Ramos (cell line): ENCODE measurements at regions not wholly inside any gene's neighbourhood (a gene's known extent, or its start where the extent isn't known, plus 50 kb on each side); places are given as distances from the start of the nearest gene placed in this dataset.

Experiments used
- in situ Hi-C: fragments of 300-500 bp; cut with MboI; formaldehyde crosslinking; loops from one replicate; pipeline ENCODE4 v1.14.3; 2022; ENCODE audit warnings: low sequenced_read_pairs; ENCODE audit not compliant: unreplicated experiment

GRCh38 chr2:220144411-220144810, 517.0 kb downstream of the SLC4A3 start:
- in situ Hi-C loops: no loop called here

GRCh38 chr2:220147161-220148038, 520.0 kb downstream of the SLC4A3 start:
- in situ Hi-C loops: no loop called here

GRCh38 chr2:220148471-220149248, 521.2 kb downstream of the SLC4A3 start:
- in situ Hi-C loops: no loop called here

- in situ Hi-C loops: no loop called here
These were observed 523.9 kb downstream of the SLC4A3 start for GRCh38 chr2:220151341-220151740.

GRCh38 chr2:220152281-220152935, 525.0 kb downstream of the SLC4A3 start:
- in situ Hi-C loops: no loop called here

- in situ Hi-C loops: no loop called here
These were observed 525.7 kb downstream of the SLC4A3 start for GRCh38 chr2:220153118-220153517.

GRCh38 chr2:220154304-220154703, 526.9 kb downstream of the SLC4A3 start:
- in situ Hi-C loops: no loop called here

- in situ Hi-C loops: no loop called here
These were observed 529.9 kb downstream of the SLC4A3 start for GRCh38 chr2:220157312-220157711.

GRCh38 chr2:220159738-220160137, 532.3 kb downstream of the SLC4A3 start:
- in situ Hi-C loops: no loop called here

- in situ Hi-C loops: no loop called here
These were observed 534.9 kb downstream of the SLC4A3 start for GRCh38 chr2:220162320-220162719.

GRCh38 chr2:220163486-220163885, 536.1 kb downstream of the SLC4A3 start:
- in situ Hi-C loops: no loop called here

- in situ Hi-C loops: no loop called here
These were observed 538.0 kb downstream of the SLC4A3 start for GRCh38 chr2:220165401-220165800.

- in situ Hi-C loops: no loop called here
These were observed 539.2 kb downstream of the SLC4A3 start for GRCh38 chr2:220166616-220167015.

GRCh38 chr2:220167956-220168355, 540.5 kb downstream of the SLC4A3 start:
- in situ Hi-C loops: no loop called here

GRCh38 chr2:220168891-220169546, 541.6 kb downstream of the SLC4A3 start:
- in situ Hi-C loops: no loop called here

GRCh38 chr2:220174826-220175225, 547.4 kb downstream of the SLC4A3 start:
- in situ Hi-C loops: no loop called here

GRCh38 chr2:220175967-220176366, 548.5 kb downstream of the SLC4A3 start:
- in situ Hi-C loops: no loop called here

- in situ Hi-C loops: no loop called here
These were observed 551.7 kb downstream of the SLC4A3 start for GRCh38 chr2:220178991-220179695.

GRCh38 chr2:220181165-220181564, 553.7 kb downstream of the SLC4A3 start:
- in situ Hi-C loops: no loop called here

- in situ Hi-C loops: no loop called here
These were observed 555.4 kb downstream of the SLC4A3 start for GRCh38 chr2:220182790-220183189.
